Right renal cortex interstitium (tissue), 3 donors: ENCODE measurements at regions not wholly inside any gene's neighbourhood (a gene's known extent, or its start where the extent isn't known, plus 50 kb on each side); places are given as distances from the start of the nearest gene placed in this dataset.

ENCODE experiments used
- DNase-seq, 3 donors: peaks; one replicate each; pipeline ENCODE4 v3.0.0-alpha.2; 2013; ENCODE audit warnings: low read depth in 3 of 3, low spot score in 2 of 3

- DNase-seq: no peak
These were observed 146.5 kb upstream of the PUDP start for GRCh38 chrX:7294483-7294882.

GRCh38 chrX:7286168-7286837 lies 138.3 kb upstream of the PUDP start:
- DNase-seq: no peak

- DNase-seq: no peak
These were observed 137.8 kb upstream of the PUDP start for GRCh38 chrX:7285765-7286164.

- DNase-seq: no peak
These were observed 135.8 kb upstream of the PUDP start for GRCh38 chrX:7283741-7284140.

- DNase-seq: no peak
These were observed 132.6 kb upstream of the PUDP start for GRCh38 chrX:7280520-7280919.

- DNase-seq: no peak
These were observed 124.4 kb upstream of the PUDP start for GRCh38 chrX:7272346-7272745.

GRCh38 chrX:7270933-7271332 lies 123.0 kb upstream of the PUDP start:
- DNase-seq: no peak

GRCh38 chrX:7269991-7270390 lies 122.0 kb upstream of the PUDP start:
- DNase-seq: no peak

GRCh38 chrX:7269589-7269988 lies 121.6 kb upstream of the PUDP start:
- DNase-seq: no peak

GRCh38 chrX:7266288-7266687 lies 118.3 kb upstream of the PUDP start:
- no peak for DNase-seq

- DNase-seq: no peak
These were observed 116.4 kb upstream of the PUDP start for GRCh38 chrX:7264399-7264798.

GRCh38 chrX:7263961-7264360 lies 116.0 kb upstream of the PUDP start:
- DNase-seq: no peak

- no peak for DNase-seq
These were observed 115.4 kb upstream of the PUDP start for GRCh38 chrX:7263330-7263729.

GRCh38 chrX:7262551-7262950 lies 114.6 kb upstream of the PUDP start:
- DNase-seq: no peak

- no peak for DNase-seq
These were observed 113.8 kb upstream of the PUDP start for GRCh38 chrX:7261672-7262332.

- no peak for DNase-seq
These were observed 106.2 kb upstream of the PUDP start for GRCh38 chrX:7254144-7254543.

GRCh38 chrX:7253565-7253964 lies 105.6 kb upstream of the PUDP start:
- DNase-seq: no peak

GRCh38 chrX:7252013-7252610 lies 104.2 kb upstream of the PUDP start:
- no peak for DNase-seq

GRCh38 chrX:7247346-7247745 lies 99.4 kb upstream of the PUDP start:
- DNase-seq: no peak

- DNase-seq: no peak
These were observed 96.5 kb upstream of the PUDP start for GRCh38 chrX:7244405-7244804.

- DNase-seq: no peak
These were observed 94.7 kb upstream of the PUDP start for GRCh38 chrX:7242613-7243012.

- no peak for DNase-seq
These were observed 93.0 kb upstream of the PUDP start for GRCh38 chrX:7240929-7241328.
